Activated CD4-positive, alpha-beta T cell treated with anti-CD3 and anti-CD28 coated beads for 4 hours (primary cell): ENCODE measurements at regions not wholly inside any gene's neighbourhood (a gene's known extent, or its start where the extent isn't known, plus 50 kb on each side); places are given as distances from the start of the nearest gene placed in this dataset.
"Not testable (repeated sequence)": the region's sequence is repeated elsewhere in the genome, so short reads cannot be mapped to it uniquely, and the experiment has no call there.

Source experiments
- DNase-seq, 2 donors: peaks; one replicate each; pipeline ENCODE4 v3.0.0-alpha.2; 2020

GRCh38 chr10:43992816-43993215, 344.1 kb upstream of the ZNF32 start:
- DNase-seq, result not testable (repeated sequence)

DNA sequence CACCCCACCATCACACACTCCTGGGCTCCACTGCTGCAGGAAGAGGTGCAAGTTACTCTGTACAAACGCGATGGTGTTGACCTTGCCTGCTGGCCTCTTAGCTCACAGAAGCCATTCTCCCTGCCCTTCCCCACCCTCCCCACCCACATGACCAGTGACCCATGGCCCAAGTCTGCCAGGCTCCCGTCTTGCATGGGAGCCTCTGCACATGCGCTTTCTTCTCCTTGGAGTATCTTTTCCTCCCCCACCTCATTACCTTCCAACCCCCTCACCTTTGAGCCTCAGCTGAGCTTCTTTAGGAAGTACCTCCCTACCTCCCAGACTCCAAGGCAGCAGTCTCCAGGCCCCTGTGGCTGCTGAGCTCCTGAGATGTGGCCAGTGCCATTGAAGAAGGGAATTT, 337.7 kb upstream of the ZNF32 start:
- DNase-seq, result no peak

- DNase-seq, result no peak
These were observed 337.3 kb upstream of the ZNF32 start for GRCh38 chr10:43985941-43986340.

DNA sequence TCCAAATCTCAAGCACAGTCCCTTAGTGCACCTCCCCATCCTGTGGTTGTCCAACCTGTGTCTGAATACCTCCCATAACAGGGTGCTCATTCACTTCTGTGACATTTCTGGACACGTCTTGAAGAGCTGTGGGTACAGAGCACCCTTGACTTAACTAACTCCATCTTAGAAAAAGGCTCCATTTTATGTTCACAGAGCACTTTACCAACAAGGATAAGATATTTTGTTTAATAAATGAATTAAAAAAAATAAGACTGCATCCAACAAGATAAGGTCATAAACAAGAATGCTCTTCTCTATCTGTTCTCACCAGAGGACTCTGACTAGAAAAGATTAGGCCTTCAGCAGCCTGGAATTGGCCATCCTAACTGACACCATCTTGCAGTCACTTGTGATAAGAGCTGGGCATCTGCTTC, 335.2 kb upstream of the ZNF32 start:
- DNase-seq, result no peak

- no peak for DNase-seq
These were observed 334.7 kb upstream of the ZNF32 start for GRCh38 chr10:43983405-43983804.

DNA sequence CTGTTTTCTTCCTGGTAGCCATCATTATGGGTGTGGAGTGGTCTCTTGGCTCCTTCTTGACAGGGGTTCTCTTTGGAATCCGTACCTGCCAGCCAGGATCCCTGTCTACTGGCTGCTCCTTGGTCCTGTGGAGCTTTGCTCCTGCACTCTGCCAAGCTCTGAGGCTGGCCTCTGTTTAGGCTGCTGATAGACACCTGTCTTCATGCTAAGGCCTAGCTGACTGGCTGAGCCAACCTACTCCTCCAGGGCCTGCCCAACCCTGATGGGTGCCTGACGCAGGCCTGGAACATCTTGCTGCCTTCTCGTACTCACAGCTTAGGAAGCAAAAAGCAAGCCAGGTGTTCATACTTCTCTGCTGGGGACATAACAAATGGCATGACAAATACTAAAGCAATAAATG, 333.6 kb upstream of the ZNF32 start:
- no peak for DNase-seq

DNA sequence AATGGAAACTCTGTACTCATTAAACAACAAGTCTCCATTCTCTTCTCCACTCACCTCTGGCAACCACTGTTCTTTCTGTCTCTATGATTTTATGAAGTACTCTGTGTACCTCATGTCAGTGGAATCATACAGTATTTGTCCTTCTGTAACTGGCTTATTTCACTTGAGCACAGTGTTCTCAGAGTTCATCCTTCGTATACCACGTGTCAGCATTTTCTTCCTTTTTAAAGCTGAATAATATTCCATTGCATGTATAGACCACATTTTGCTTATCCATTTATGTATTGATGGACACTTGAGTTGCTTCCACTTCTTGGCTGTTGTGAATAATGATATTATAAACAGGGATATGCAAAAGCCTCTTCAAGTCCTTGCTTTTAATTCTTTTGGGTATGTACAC, 333.0 kb upstream of the ZNF32 start:
- DNase-seq, result no peak

DNA sequence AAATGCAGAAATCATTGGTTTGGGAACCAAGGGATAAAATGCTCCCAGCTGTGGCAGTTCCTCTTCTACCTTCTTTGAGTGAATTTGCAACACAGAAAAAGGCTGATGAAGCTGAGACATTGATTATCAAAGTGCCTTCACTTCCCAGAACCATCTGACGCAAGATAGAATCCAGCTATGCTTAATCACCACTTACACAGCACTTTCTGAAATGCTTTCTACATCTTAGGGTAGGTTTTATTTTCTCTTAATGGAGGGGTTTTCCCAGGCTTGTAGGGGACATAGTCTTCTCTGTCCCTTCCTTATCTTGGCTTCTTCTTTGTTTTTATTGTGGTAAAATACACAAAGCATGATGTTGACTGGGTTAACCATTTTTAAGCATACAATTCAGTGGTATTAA, 332.6 kb upstream of the ZNF32 start:
- no peak for DNase-seq

- DNase-seq, result no peak
These were observed 332.0 kb upstream of the ZNF32 start for GRCh38 chr10:43980715-43981114.

DNA sequence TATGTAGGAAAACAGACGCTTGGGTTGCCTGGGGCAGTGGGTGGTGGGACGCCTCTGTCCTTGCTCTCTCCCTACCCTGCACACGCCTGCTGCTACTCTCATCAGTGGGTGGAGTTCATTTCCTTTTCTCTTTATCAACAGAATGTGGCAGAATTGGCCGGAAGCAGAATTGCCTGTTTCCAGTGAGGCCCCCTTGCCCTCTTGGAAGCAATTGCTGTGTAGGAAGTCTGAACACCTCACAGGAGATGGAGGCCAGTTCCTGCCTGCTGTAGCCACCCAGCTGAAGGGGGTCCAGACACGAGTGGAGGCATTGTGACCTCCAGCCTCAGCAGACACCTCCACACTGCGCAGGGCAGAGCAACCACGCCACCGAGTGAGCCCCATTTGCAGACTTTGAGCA, 331.6 kb upstream of the ZNF32 start:
- DNase-seq, result no peak

GRCh38 chr10:43979551-43979950, 330.9 kb upstream of the ZNF32 start:
- DNase-seq, result no peak

DNA sequence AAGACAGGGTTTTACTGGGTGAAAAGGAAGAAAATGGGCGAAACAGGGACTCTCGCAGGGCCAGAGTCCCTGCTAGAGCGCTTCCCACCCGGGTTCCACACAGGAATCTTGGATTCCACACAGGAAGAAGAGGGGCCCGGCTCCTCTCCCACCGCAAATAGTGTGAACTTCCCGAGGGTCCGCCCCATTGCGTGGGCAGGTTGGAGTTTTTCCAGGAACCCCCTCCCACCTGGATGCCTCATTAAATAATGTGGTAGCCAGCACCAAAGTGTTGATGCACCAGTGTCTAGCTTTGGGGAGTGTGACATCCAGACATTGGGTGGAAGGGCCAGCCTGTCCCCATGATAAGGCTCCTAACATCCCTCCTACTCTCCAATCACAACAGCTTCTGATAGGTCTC, 330.3 kb upstream of the ZNF32 start:
- no peak for DNase-seq

GRCh38 chr10:43978091-43978490, 329.4 kb upstream of the ZNF32 start:
- DNase-seq, result no peak

DNA sequence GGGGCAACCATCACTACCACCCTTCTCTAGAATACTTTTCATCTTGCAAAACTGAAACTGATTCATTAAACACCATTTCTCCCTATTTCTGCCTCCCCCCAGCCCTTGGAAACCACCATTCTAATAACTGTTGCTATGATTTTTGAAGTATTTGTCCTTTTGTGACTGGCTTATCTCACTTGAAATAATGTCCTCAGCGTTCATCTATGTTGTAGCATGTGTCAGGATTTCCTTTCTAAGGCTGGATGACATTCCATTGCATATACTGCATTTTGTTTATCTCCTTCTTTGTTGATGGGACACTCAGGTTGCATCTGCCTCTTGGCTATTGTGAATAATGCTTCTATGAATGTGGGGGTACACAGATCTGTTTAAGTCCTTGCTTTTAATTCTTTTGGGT, 327.6 kb upstream of the ZNF32 start:
- DNase-seq, result no peak

GRCh38 chr10:43973801-43974200, 325.1 kb upstream of the ZNF32 start:
- no peak for DNase-seq

GRCh38 chr10:43972976-43973647, 324.4 kb upstream of the ZNF32 start:
- no peak for DNase-seq

GRCh38 chr10:43971981-43972380, 323.3 kb upstream of the ZNF32 start:
- DNase-seq, result no peak

DNA sequence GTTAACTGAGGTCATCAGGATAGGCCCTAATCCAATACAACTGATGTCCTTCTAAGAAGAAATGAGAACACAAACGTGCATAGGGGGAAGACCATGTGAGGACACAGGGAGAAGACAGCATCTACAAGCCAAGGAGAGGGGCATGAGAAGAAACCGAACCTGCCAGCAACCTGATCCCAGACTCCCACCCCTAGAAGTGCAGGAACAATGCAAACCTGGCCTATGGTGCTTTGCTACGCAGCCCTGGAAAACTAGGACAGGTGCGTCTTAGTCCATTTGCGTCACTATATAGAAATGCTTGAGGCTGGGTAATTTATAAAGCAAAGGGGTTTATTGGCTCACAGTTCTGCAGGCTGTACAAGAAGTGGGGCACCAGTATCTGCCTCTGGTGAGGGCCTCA, 322.6 kb upstream of the ZNF32 start:
- no peak for DNase-seq

- DNase-seq, result no peak
These were observed 322.0 kb upstream of the ZNF32 start for GRCh38 chr10:43970717-43971116.

DNA sequence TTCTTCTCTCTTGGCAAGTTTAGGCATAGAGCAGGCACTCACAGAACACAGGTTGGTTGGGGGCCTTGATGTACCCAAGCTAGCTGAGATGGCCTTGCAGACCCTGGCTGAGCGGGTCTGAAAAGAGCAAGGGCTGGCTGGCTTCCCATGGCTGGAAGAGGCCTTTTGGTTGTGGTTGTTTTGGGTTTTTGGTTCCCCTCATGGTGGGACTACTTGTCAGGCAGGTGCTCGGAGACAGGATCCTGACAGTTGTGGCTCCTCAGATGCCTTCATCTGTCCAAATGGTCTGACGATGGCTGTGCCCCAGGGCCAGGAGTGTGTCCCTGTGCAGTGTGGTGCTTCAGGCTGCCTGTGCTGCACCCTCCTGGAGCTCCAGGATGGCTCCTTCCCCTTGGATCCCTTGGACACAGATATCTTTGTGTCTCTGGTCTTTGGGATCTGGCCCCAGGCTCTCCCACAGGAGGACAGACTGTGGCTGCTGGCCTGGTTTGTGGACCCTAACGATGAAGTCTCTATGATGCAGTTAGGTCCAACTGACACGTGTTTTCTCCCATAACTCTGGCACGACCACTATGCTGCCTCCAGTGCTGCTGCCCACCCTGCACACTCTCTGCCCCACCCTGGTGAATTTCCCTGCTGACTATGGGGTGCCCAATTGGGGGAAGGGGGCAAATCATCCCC, 321.5 kb upstream of the ZNF32 start:
- DNase-seq, result no peak

DNA sequence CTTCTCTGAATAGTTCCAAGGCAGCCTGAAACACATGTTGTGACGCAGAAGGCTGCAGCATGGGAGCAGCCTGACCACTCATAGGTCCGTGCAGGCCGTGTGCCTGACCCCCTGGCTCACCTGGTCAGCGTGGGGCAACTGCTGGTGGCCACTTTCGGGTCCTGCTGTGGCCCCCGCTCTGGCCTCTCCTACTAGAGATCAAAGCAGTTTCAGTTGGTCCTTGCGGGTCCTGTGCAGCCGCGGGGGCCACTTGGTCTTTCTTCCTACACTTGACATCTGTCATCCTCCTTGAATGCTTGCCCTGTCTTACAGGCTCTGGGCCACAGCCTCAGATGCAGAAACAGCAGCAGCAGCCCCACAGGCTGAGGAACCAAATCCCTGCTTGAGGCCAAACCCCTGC, 320.8 kb upstream of the ZNF32 start:
- no peak for DNase-seq

DNA sequence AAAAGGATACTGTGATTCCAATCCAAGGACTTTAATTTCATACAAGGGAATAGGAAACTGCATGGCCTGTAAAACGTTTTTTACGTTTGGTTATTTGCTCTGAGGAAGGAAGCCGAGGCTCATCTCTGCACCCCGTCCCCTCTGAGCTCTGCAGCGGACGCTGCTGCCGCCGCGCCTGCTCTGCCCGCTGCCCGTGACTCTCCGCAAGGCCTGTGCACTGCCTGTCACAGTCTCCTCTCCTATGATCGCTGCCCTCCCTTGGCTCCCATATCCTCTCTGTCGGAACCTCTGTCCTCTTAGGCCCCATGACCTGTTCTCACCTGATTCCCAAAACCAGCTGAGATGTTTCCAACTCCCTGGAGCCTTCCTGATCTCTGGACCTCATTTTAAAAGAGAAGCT, 320.3 kb upstream of the ZNF32 start:
- no peak for DNase-seq

GRCh38 chr10:43968076-43968475, 319.4 kb upstream of the ZNF32 start:
- no peak for DNase-seq

DNA sequence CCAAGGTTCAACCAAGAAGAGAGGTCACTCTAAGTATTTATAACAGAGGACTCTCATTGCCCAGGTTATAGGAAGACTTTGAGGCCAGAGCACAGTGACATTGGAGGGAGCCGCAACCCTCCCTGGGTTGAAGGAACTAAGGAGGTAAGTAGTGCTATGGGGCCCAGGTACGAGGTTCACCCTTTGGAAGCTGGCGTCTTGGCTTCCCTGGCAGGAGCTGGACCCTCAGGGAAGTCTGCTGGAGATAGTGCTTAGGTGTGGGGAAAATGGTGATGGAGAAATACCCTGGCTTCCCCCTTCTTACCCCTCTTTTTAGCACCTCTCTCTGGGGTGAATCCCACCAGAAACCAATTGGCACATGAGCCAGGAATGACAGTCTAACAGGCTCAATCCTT, 317.9 kb upstream of the ZNF32 start:
- no peak for DNase-seq
